Endodermal cell (in vitro differentiated cells): ENCODE measurements at regions not wholly inside any gene's neighbourhood (a gene's known extent, or its start where the extent isn't known, plus 50 kb on each side); places are given as distances from the start of the nearest gene placed in this dataset.

Source experiments
- DNase-seq: peaks from one replicate; pipeline ENCODE4 v3.0.0-alpha.2; 2017
- H3K27ac ChIP-seq: 2 replicates; pipeline ENCODE4 v1.5.1; 2013; ENCODE audit warnings: mild to moderate bottlenecking, low read depth, low read length, moderate library complexity
- H3K27me3 ChIP-seq: 2 replicates; pipeline ENCODE4 v1.6.1; 2013; ENCODE audit warnings: mild to moderate bottlenecking, low read length, moderate library complexity; ENCODE audit not compliant: insufficient read depth, control insufficient read depth, poor library complexity, severe bottlenecking
- H3K36me3 ChIP-seq: 2 replicates; pipeline ENCODE4 v1.7.0; 2013; ENCODE audit warnings: mild to moderate bottlenecking, low read length, moderate library complexity; ENCODE audit not compliant: control insufficient read depth, insufficient read depth
- H3K4me1 ChIP-seq: one replicate; pipeline ENCODE4 v1.7.0; 2013; ENCODE audit warnings: low read length; ENCODE audit not compliant: control insufficient read depth, insufficient read depth
- H3K4me3 ChIP-seq: 2 replicates; pipeline ENCODE4 v1.5.1; 2013; ENCODE audit warnings: mild to moderate bottlenecking, low read length, moderate library complexity
- H3K9ac ChIP-seq: 2 replicates; pipeline ENCODE4 v1.6.1; 2013; ENCODE audit warnings: mild to moderate bottlenecking, low read length, moderate library complexity; ENCODE audit not compliant: poor library complexity, severe bottlenecking; ENCODE audit errors: extremely low read depth
- H3K9me3 ChIP-seq: 2 replicates; pipeline ENCODE4 v1.6.1; 2013; ENCODE audit warnings: mild to moderate bottlenecking, low read length, moderate library complexity; ENCODE audit not compliant: control insufficient read depth
- H3K27ac Mint-ChIP-seq: 2 replicates; pipeline ENCODE4 v1.8.0; 2020; ENCODE audit warnings: mixed read lengths
- H3K27me3 Mint-ChIP-seq: 2 replicates; pipeline ENCODE4 v1.8.0; 2021; ENCODE audit warnings: mild to moderate bottlenecking, mixed read lengths; ENCODE audit not compliant: insufficient read depth
- H3K36me3 Mint-ChIP-seq: 2 replicates; pipeline ENCODE4 v1.8.0; 2020; ENCODE audit warnings: low read depth, mixed read lengths
- H3K4me1 Mint-ChIP-seq: 2 replicates; pipeline ENCODE4 v1.8.0; 2020; ENCODE audit warnings: mixed read lengths
- H3K4me3 Mint-ChIP-seq: 2 replicates; pipeline ENCODE4 v1.8.0; 2020; ENCODE audit warnings: mild to moderate bottlenecking, moderate library complexity, mixed read lengths
- H3K9me3 Mint-ChIP-seq: 2 replicates; pipeline ENCODE4 v1.8.0; 2020; ENCODE audit warnings: mild to moderate bottlenecking, mixed read lengths
- WGBS, 2 experiments: methylation state at CpG; one replicate each; pipeline versions ENCODE4 v1.1.5 to v1.1.7; 2013; ENCODE audit warnings: missing lambda C conversion rate in 2 of 2, mixed read lengths in 1 of 2; ENCODE audit not compliant: insufficient coverage in 1 of 2, insufficient read length in 1 of 2; 5-methylcytosine and 5-hydroxymethylcytosine counted together
- TF ChIP-seq, protein P1 (sequence below): fragments of 200-600 bp; sonication (generic); conservative IDR thresholded peaks from 2 replicates; pipeline ENCODE4 v1.5.0; 2021; ENCODE audit warnings: antibody characterized with exemption, mild to moderate bottlenecking

DNA sequence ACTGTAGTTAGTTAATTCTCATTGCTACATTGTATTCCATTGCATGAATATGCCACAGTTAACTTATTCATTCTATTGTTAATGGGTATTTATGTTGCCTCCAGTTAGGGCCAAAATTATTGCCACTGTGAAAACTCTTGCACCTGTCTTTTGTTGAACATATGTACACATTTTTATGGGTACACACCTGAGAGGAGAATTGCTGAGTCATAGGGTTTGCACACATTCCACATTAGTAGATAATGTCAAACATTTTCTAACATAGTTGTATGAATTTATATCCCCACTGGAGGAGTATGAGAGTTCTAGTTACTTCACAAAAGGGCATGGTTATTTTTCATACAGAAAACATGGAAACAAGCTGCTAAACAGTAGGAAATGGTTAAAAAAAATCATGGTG, 338.4 kb downstream of the FOXO1 start:
- peaks cover 35% of the 10 kb centered on the region for H3K9me3 Mint-ChIP-seq
- no peak overlapping the region for H3K9ac ChIP-seq
- no peaks in the 10 kb centered on the region for H3K27me3 Mint-ChIP-seq
- no peak overlapping the region for H3K27ac ChIP-seq
- H3K4me3 Mint-ChIP-seq, result no peak overlapping the region
- no peak for DNase-seq
- no peaks in the 10 kb centered on the region for H3K27me3 ChIP-seq
- no peaks in the 10 kb centered on the region for H3K36me3 ChIP-seq
- H3K27ac Mint-ChIP-seq, result no peak overlapping the region
- peaks cover 6% of the 10 kb centered on the region for H3K4me1 Mint-ChIP-seq
- TF ChIP-seq, protein P1, sequence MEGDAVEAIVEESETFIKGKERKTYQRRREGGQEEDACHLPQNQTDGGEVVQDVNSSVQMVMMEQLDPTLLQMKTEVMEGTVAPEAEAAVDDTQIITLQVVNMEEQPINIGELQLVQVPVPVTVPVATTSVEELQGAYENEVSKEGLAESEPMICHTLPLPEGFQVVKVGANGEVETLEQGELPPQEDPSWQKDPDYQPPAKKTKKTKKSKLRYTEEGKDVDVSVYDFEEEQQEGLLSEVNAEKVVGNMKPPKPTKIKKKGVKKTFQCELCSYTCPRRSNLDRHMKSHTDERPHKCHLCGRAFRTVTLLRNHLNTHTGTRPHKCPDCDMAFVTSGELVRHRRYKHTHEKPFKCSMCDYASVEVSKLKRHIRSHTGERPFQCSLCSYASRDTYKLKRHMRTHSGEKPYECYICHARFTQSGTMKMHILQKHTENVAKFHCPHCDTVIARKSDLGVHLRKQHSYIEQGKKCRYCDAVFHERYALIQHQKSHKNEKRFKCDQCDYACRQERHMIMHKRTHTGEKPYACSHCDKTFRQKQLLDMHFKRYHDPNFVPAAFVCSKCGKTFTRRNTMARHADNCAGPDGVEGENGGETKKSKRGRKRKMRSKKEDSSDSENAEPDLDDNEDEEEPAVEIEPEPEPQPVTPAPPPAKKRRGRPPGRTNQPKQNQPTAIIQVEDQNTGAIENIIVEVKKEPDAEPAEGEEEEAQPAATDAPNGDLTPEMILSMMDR, result no peak
- no peak overlapping the region for H3K4me3 ChIP-seq
- peaks cover 24% of the 10 kb centered on the region for H3K9me3 ChIP-seq
- H3K36me3 Mint-ChIP-seq, result peaks cover 4% of the 10 kb centered on the region
- H3K4me1 ChIP-seq, result peaks cover 3% of the 10 kb centered on the region

DNA sequence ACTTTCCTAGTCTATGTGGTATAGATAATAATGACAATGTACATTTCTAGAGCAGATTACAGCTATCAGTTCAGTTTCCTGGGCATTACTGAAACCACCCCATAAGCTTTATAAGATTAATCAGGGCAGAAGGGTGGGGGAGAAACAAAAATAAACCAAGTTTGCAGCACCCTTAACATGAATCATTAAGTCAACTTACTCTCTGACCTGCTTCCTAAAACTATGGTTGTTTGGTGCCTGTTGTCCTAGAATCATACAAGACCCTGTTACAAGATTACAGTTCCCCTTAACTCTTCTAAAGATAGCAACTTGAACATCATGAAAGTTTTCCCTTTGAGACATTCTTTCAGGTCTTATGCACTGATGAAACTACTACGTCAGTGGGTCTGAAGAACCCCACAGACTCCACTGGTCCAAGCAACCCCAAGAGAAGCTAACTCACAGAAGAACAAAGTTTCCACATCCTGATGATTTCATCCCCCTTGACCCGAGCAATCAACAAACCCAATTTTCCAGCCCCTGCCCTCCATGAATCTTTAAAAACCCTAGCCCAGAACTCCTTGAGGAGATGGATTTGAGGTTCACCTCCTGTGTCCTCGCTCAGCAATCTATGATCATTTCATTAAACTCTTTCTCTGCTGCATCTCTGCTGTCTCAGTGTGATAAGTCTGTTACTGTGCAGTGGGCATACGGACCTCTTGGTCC, 336.5 kb downstream of the FOXO1 start:
- H3K9ac ChIP-seq, result no peak overlapping the region
- WGBS, 2 experiments, result 87 to 90% methylated on average over 2 to 4 of the region's 4 CpGs
- peaks cover 2% of the 10 kb centered on the region for H3K36me3 Mint-ChIP-seq
- H3K27me3 Mint-ChIP-seq, result no peaks in the 10 kb centered on the region
- peaks cover 8% of the 10 kb centered on the region for H3K4me1 ChIP-seq
- H3K4me3 Mint-ChIP-seq, result no peak overlapping the region
- no peaks in the 10 kb centered on the region for H3K36me3 ChIP-seq
- H3K27me3 ChIP-seq, result no peaks in the 10 kb centered on the region
- peaks cover 13% of the 10 kb centered on the region for H3K4me1 Mint-ChIP-seq
- TF ChIP-seq, protein P1, result no peak
- DNase-seq, result no peak
- H3K9me3 Mint-ChIP-seq, result peaks cover 18% of the 10 kb centered on the region
- no peak overlapping the region for H3K27ac Mint-ChIP-seq
- H3K9me3 ChIP-seq, result peaks cover 15% of the 10 kb centered on the region
- H3K4me3 ChIP-seq, result no peak overlapping the region
- H3K27ac ChIP-seq, result no peak overlapping the region

DNA sequence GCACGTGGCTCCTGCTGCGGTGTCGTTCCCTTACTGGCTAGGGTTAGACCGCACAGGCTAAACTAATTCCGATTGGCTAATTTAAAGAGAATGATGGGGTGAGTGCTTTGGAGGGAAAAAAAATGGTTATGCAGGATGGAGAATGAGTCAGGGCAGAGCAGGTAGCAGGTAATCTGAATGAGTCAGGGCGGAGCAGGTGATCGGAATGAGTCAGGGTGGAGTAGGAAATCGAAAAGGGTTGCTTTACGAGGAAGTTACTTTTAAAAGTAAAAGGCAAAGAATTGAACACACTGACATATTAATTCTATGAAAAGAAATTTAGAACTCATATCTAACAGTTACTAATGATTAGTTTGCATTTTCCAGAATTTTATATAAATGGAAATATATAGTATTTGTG, 335.5 kb downstream of the FOXO1 start:
- no peak overlapping the region for H3K4me3 Mint-ChIP-seq
- Histone ChIP-seq H3K36me3 (no peaks in the 10 kb centered on the region), H3K27me3 (no peaks in the 10 kb centered on the region), H3K9me3 (peaks cover 10% of the 10 kb centered on the region), H3K27ac (no peak overlapping the region), H3K4me1 (peaks cover 9% of the 10 kb centered on the region), H3K9ac (no peak overlapping the region), H3K4me3 (no peak overlapping the region)
- TF ChIP-seq, protein P1, result no peak
- H3K27ac Mint-ChIP-seq, result no peak overlapping the region
- H3K27me3 Mint-ChIP-seq, result no peaks in the 10 kb centered on the region
- H3K36me3 Mint-ChIP-seq, result peaks cover 2% of the 10 kb centered on the region
- WGBS, 2 experiments, result 94 to 96% methylated on average over 7 to 9 of the region's 9 CpGs
- DNase-seq, result no peak
- peaks cover 14% of the 10 kb centered on the region for H3K4me1 Mint-ChIP-seq
- H3K9me3 Mint-ChIP-seq, result peaks cover 11% of the 10 kb centered on the region
